ENCODE measurements at regions not wholly inside any gene's neighbourhood (a gene's known extent, or its start where the extent isn't known, plus 50 kb on each side); places are given as distances from the start of the nearest gene placed in this dataset.

DNA sequence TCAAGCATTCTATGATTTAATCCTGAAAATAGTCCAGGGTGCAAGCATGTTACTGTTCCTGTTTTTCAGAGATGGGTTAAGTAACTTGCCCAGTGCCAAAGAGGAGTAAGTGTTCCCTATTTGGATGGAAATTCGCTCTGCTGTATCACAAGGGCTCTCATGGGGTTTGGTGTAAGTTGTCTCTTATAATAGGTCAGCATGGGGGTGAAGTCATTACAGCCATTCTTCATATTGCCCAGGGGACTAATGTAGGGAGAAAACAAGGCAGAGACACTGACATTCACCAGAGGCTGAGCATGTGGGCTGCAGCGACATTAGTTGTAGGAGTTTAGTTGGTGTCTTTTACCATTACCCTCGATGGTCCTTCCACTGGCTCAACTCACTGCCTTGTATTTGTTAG is 142.1 kb upstream of the GLRA1 start:
- TF ChIP-seq, protein P1, sequence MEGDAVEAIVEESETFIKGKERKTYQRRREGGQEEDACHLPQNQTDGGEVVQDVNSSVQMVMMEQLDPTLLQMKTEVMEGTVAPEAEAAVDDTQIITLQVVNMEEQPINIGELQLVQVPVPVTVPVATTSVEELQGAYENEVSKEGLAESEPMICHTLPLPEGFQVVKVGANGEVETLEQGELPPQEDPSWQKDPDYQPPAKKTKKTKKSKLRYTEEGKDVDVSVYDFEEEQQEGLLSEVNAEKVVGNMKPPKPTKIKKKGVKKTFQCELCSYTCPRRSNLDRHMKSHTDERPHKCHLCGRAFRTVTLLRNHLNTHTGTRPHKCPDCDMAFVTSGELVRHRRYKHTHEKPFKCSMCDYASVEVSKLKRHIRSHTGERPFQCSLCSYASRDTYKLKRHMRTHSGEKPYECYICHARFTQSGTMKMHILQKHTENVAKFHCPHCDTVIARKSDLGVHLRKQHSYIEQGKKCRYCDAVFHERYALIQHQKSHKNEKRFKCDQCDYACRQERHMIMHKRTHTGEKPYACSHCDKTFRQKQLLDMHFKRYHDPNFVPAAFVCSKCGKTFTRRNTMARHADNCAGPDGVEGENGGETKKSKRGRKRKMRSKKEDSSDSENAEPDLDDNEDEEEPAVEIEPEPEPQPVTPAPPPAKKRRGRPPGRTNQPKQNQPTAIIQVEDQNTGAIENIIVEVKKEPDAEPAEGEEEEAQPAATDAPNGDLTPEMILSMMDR (IDR thresholded peaks at IDR 0.05), result no peak
- no peak for TF ChIP-seq POLR2A (IDR thresholded peaks at IDR 0.05)

Measured in adrenal gland (tissue), 5 donors.